Transverse colon (tissue), 4 donors: ENCODE measurements at regions not wholly inside any gene's neighbourhood (a gene's known extent, or its start where the extent isn't known, plus 50 kb on each side); places are given as distances from the start of the nearest gene placed in this dataset.

Source experiments
- DNase-seq: peaks from one replicate; pipeline ENCODE4 v3.0.0-alpha.2; 2019
- H3K27ac ChIP-seq, 4 donors: fragments of 200-600 bp; sonication (generic); 2 replicates each; pipeline ENCODE4 v1.5.1; 2016 to 2018; ENCODE audit warnings: inconsistent platforms in 4 of 4
- H3K27me3 ChIP-seq: fragments of 200-600 bp; sonication (generic); 2 replicates; pipeline ENCODE4 v1.5.1; 2017; ENCODE audit warnings: inconsistent platforms
- H3K36me3 ChIP-seq, 4 donors: fragments of 200-600 bp; sonication (generic); 2 replicates each; pipeline ENCODE4 v1.5.1; 2017 to 2019; ENCODE audit warnings: inconsistent platforms in 4 of 4
- H3K4me1 ChIP-seq, 4 donors: fragments of 200-600 bp; sonication (generic); 2 replicates each; pipeline ENCODE4 v1.5.1; 2017 to 2020; ENCODE audit warnings: inconsistent platforms in 4 of 4
- H3K4me3 ChIP-seq, 4 donors: fragments of 200-600 bp; sonication (generic); 1 replicate in 1 of 4; 2 replicates in 3 of 4; pipeline versions ENCODE4 v1.5.1 to v1.6.1; 2017 to 2019; ENCODE audit warnings: inconsistent platforms in 4 of 4
- H3K9me3 ChIP-seq, 2 donors: fragments of 200-600 bp; sonication (generic); 2 replicates each; pipeline ENCODE4 v1.5.1; 2017 to 2019; ENCODE audit warnings: inconsistent platforms in 2 of 2
- EP300 ChIP-seq: sonication (generic); formaldehyde crosslinking; IDR thresholded peaks from one replicate; pipeline ENCODE4 v1.6.1; 2017; ENCODE audit warnings: antibody characterized with exemption, low read depth
- POLR2A ChIP-seq: fragments of 450-650 bp; IDR thresholded peaks from one replicate; pipeline ENCODE4 v1.6.1; 2016; ENCODE audit warnings: antibody characterized with exemption, mild to moderate bottlenecking, moderate library complexity
- POLR2AphosphoS5 ChIP-seq, 3 donors: sonication (generic); formaldehyde crosslinking; IDR thresholded peaks; one replicate each; pipeline ENCODE4 v1.6.1; 2016; ENCODE audit warnings: antibody characterized with exemption in 3 of 3
- WGBS, 2 donors: methylation state at CpG; one replicate each; pipeline ENCODE4 v1.1.5; 2018; ENCODE audit warnings: low coverage in 1 of 2; 5-methylcytosine and 5-hydroxymethylcytosine counted together
- in situ Hi-C, 4 donors: fragments of 200-750 bp; cut with MboI; loops; one replicate each; pipeline versions ENCODE4 v1.15.0 to v1.15.1; 2017; ENCODE audit warnings: low sequenced_read_pairs in 3 of 4, low pct_ligation_motif_present in 1 of 4, low pct_unique_long_range_greater_than_20kb in 1 of 4
- intact Hi-C: fragments of 100-400 bp; cut with DNase I; formaldehyde crosslinking; loops from one replicate; pipeline ENCODE4 v1.15.1; 2023; ENCODE audit warnings: low total_unique reads
- TF ChIP-seq, protein P1 (sequence below), 5 experiments: fragments of 200-600 bp in 3 of 5; fragments of 450-650 bp in 2 of 5; sonication (generic) in 3 of 5; IDR thresholded peaks; 1 replicate in 2 of 5; 2 replicates in 3 of 5; pipeline ENCODE4 v1.5.1; 2016 to 2017; ENCODE audit warnings: antibody characterized with exemption in 5 of 5, inconsistent platforms in 3 of 5, mild to moderate bottlenecking in 2 of 5, moderate library complexity in 1 of 5

DNA sequence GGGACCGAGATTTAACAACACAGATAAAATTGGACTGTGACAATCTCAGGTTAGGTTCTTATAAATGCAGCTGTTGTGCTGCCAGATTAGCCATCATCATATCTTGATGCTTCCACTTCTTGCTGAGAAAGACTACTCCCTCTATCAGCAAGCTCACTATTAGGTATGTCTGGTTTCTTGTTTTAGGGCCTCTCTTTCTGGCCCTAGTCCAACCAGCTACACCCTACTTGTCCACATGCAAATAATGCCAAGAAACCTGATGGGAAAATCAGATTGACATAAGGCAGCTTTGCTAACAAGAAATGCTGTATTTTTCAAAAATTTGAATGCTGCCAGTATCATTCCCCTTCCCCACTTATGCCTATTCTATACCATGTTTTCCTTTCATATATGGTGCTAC is 296.0 kb downstream of the RMST start:
- intact Hi-C loops: no loop called here
- Histone ChIP-seq H3K4me3 (no peak overlapping the region), H3K36me3 (no peaks in the 10 kb centered on the region), H3K4me1 (no peaks in the 10 kb centered on the region), H3K27me3 (no peaks in the 10 kb centered on the region), H3K9me3 (no peaks in the 10 kb centered on the region), H3K27ac (no peak overlapping the region)
- DNase-seq: no peak
- in situ Hi-C loops: no loop called here
- 62 to 75% methylated on average over 1 of the region's 1 CpG for WGBS, 2 donors
- no peak for TF ChIP-seq POLR2AphosphoS5 (IDR thresholded peaks at IDR 0.05)
- TF ChIP-seq, protein P1, sequence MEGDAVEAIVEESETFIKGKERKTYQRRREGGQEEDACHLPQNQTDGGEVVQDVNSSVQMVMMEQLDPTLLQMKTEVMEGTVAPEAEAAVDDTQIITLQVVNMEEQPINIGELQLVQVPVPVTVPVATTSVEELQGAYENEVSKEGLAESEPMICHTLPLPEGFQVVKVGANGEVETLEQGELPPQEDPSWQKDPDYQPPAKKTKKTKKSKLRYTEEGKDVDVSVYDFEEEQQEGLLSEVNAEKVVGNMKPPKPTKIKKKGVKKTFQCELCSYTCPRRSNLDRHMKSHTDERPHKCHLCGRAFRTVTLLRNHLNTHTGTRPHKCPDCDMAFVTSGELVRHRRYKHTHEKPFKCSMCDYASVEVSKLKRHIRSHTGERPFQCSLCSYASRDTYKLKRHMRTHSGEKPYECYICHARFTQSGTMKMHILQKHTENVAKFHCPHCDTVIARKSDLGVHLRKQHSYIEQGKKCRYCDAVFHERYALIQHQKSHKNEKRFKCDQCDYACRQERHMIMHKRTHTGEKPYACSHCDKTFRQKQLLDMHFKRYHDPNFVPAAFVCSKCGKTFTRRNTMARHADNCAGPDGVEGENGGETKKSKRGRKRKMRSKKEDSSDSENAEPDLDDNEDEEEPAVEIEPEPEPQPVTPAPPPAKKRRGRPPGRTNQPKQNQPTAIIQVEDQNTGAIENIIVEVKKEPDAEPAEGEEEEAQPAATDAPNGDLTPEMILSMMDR (IDR thresholded peaks at IDR 0.05): no peak
- TF ChIP-seq POLR2A: no peak
- no peak for TF ChIP-seq EP300

GRCh38 chr12:97760601-97761000 is 298.0 kb downstream of the RMST start:
- Histone ChIP-seq H3K9me3 (no peaks in the 10 kb centered on the region), H3K4me3 (no peak overlapping the region), H3K4me1 (no peaks in the 10 kb centered on the region), H3K27ac (no peak overlapping the region), H3K27me3 (no peaks in the 10 kb centered on the region), H3K36me3 (no peaks in the 10 kb centered on the region)
- intact Hi-C loops (no loop called here), in situ Hi-C loops (no loop called here)
- no peak for DNase-seq
- 78 to 84% methylated on average over 3 of the region's 3 CpGs for WGBS, 2 donors
- TF ChIP-seq EP300: no peak
- TF ChIP-seq, protein P1 (IDR thresholded peaks at IDR 0.05): no peak
- no peak for TF ChIP-seq POLR2A
- no peak for TF ChIP-seq POLR2AphosphoS5 (IDR thresholded peaks at IDR 0.05)

GRCh38 chr12:97763113-97763512 is 300.5 kb downstream of the RMST start:
- 80% methylated on average over 6 of the region's 6 CpGs for WGBS, 2 donors
- no peaks in the 10 kb centered on the region for H3K36me3 ChIP-seq
- intact Hi-C loops (no loop called here), in situ Hi-C loops (no loop called here)
- no peaks in the 10 kb centered on the region for H3K27me3 ChIP-seq
- no peak overlapping the region for H3K27ac ChIP-seq
- H3K9me3 ChIP-seq: no peaks in the 10 kb centered on the region
- no peak overlapping the region for H3K4me3 ChIP-seq
- DNase-seq: no peak
- H3K4me1 ChIP-seq: no peaks in the 10 kb centered on the region
- TF ChIP-seq EP300 (no peak), POLR2AphosphoS5 (IDR thresholded peaks at IDR 0.05) (no peak), POLR2A (no peak)
- TF ChIP-seq, protein P1 (IDR thresholded peaks at IDR 0.05): no peak

GRCh38 chr12:97764700-97765099 is 302.1 kb downstream of the RMST start:
- Histone ChIP-seq H3K27me3 (no peaks in the 10 kb centered on the region), H3K36me3 (no peaks in the 10 kb centered on the region), H3K4me1 (no peaks in the 10 kb centered on the region), H3K9me3 (no peaks in the 10 kb centered on the region), H3K4me3 (no peak overlapping the region), H3K27ac (no peak overlapping the region)
- DNase-seq: no peak
- TF ChIP-seq, protein P1 (IDR thresholded peaks at IDR 0.05): no peak
- no peak for TF ChIP-seq POLR2A
- TF ChIP-seq EP300: no peak
- intact Hi-C loops: no loop called here
- in situ Hi-C loops: no loop called here
